COR-L47 (cell line): ENCODE measurements at regions not wholly inside any gene's neighbourhood (a gene's known extent, or its start where the extent isn't known, plus 50 kb on each side); places are given as distances from the start of the nearest gene placed in this dataset.
A peak's percentile ranks its signal among the peaks of the same experiment; 100 is the strongest.
"Not testable (repeated sequence)": the region's sequence is repeated elsewhere in the genome, so short reads cannot be mapped to it uniquely, and the experiment has no call there.

Experiments
- DNase-seq: peaks from one replicate; lab custom pipeline; 2025; lab: John Stamatoyannopoulos, UW

DNA sequence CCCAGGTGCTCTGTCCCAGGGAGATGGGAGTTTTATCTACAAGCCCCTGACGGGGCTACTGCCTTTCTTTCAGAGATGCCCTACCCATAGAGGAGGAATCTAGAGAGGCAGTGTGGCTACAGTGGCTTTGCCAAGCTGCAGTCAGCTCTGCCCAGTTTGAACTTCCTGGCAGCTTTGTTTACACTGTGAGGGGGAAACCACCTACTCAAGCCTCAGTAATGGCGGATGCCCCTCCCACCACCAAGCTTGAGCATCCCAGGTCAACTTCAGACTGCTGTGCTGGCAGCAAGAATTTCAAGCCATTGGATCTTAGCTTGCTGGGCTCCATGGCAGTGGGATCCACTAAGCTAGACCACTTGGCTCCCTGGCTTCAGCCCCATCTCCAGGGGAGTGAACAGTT lies 53.1 kb upstream of the TMEM252 start:
- not testable (repeated sequence) for DNase-seq

- no peak for DNase-seq
These were observed 55.2 kb upstream of the TMEM252 start for GRCh38 chr9:68595868-68596267.

GRCh38 chr9:68597362-68597997 lies 56.8 kb upstream of the TMEM252 start:
- DNase-seq = no peak

GRCh38 chr9:68599826-68600225 lies 59.1 kb upstream of the TMEM252 start:
- DNase-seq = no peak

GRCh38 chr9:68601081-68601480 lies 60.4 kb upstream of the TMEM252 start:
- no peak for DNase-seq

DNA sequence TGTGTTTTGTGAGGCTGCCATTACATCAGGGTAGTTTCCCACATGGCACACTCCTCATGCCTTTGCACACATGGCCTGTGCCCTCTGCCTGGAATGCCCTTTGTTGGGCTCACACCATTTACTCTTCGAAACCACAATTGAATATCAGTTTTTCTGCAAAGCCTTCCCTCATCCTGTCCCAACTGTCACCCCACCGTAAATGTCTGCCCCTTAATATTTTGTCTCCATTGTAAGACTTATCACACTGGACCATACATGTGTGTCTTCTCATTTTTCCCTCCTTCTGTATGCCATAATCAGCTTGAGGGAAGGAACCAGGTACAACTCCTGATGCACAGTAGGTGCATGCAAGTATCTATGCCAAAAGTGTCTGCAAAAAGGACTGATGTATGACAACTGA lies 62.7 kb upstream of the TMEM252 start:
- no peak for DNase-seq

- DNase-seq = no peak
These were observed 68.1 kb upstream of the TMEM252 start for GRCh38 chr9:68608763-68609162.

GRCh38 chr9:68609901-68610415 lies 69.3 kb upstream of the TMEM252 start:
- no peak for DNase-seq

DNA sequence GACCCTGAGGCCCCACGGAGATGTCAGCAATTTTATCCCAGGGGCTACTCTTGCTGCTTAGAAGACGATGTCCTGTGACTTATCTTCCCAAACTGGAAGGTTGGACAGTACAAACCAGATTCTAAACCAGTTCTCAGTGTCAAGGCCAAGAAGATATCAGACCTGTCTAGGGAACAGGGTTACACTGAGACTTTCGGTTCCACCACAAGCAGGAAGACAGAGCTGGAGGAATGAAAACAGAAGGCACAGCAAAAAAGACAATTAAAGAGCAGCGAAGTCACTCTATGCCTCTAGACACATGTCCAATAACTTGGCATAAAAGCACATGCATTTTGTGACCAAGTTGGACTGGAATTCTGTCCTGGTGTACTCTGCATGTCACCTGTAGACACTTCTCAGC lies 73.4 kb upstream of the TMEM252 start:
- DNase-seq = no peak

GRCh38 chr9:68617011-68617410 lies 76.3 kb upstream of the TMEM252 start:
- DNase-seq = not testable (repeated sequence)

GRCh38 chr9:68619072-68619471 lies 78.4 kb upstream of the TMEM252 start:
- no peak for DNase-seq

GRCh38 chr9:68619636-68620035 lies 79.0 kb upstream of the TMEM252 start:
- no peak for DNase-seq

DNA sequence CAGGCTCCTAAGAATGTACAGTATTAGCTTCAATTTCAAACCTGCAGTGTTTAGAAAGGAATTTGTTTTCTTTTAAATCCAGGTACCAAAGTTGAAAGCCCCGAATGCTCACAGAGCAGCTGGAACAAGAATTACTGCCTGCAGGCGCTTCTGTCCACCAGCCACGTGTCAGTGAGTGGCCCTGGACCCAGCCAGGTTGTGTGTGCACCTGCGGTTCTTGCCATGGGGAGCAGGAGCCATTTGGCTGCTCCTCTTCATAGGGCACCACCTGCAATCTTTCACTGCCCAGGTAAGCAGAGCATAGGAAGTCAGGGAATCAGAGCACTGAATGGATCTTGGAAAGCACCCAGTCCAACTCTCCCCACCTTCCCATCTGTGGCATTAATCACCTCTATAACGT lies 79.5 kb upstream of the PIP5K1B start:
- DNase-seq = no peak

GRCh38 chr9:68626526-68626925 lies 78.5 kb upstream of the PIP5K1B start:
- DNase-seq = no peak

DNA sequence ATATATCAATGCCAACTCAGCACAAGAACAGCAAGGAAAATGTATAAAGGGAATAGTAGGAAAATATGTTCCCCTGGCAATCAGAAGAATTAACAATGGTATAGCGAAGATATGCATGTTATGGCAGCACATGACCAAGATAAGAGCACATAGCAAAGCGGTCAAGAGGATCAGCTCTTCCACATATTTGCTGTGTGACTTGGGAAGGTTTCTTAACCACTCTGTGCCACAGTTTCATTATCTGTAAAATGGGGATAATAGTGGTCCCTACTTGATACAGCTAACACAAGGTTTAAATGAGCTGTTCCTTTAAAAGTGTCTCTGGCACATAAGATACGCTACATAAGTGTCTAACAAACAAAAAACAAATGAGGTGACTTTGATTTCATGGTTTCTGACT lies 77.9 kb upstream of the PIP5K1B start:
- DNase-seq = no peak

DNA sequence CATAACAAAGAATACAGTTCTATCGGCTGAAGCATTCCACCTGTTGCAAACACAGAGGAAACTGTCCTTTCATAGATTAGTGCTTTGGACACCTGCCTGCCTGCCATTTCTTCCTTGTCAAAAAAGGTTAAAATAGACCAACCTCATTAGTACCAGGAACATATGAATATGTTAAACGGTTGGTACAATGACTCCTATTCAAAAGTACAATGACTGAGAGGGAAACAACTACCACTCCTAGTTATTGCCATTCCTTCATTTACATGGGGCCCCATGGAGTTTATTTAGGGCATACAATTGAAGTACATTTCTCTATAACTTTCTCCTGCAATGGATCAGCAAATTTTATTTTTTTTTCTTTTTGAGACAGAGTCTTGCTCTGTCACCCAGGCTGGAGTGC lies 77.4 kb upstream of the PIP5K1B start:
- DNase-seq = no peak

- DNase-seq = no peak
These were observed 76.0 kb upstream of the PIP5K1B start for GRCh38 chr9:68629042-68629441.

DNA sequence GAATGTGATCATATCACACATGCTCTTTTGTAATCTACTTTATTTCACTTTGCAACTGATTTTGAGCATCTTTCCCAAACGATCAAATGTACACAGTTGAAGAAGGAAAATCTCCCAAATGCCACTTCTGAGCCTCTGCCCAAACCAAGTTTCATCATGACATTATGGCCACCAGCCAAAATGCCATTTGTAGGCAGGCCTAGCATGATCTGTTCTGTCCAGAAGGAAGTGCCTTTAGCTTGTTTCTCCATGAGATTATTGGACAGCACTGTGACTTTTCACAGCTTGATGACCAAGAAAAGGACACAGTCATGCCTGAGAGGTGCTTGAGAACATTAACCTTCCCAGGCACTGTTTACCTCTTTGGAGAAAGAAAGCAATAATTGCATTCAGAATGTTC lies 73.2 kb upstream of the PIP5K1B start:
- DNase-seq = no peak

GRCh38 chr9:68637020-68637419 lies 68.0 kb upstream of the PIP5K1B start:
- DNase-seq = peak; percentile 19

GRCh38 chr9:68639261-68639660 lies 65.8 kb upstream of the PIP5K1B start:
- DNase-seq = not testable (repeated sequence)

GRCh38 chr9:68640421-68641089 lies 64.5 kb upstream of the PIP5K1B start:
- DNase-seq = no peak

- DNase-seq = no peak
These were observed 60.9 kb upstream of the PIP5K1B start for GRCh38 chr9:68643901-68644809.

DNA sequence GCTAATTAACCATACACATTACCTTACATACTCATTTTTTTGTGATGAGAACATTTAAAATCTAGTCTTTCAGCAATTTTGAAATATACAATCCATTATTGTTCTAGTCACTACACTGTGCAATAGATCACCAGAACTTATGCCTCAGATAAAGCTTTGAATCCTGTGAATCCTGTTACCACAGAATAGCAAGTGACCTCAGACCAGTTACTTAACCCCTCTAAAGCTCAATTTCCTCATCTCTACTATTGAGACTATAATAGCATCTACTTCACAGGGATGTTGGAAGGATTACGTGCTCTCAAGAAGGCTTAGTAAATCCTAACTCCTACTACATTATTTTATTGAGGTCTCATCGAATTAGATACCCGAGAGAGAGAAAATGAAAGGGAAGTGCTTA lies 60.2 kb upstream of the PIP5K1B start:
- DNase-seq = no peak
